ENCODE measurements at regions not wholly inside any gene's neighbourhood (a gene's known extent, or its start where the extent isn't known, plus 50 kb on each side); places are given as distances from the start of the nearest gene placed in this dataset.

GRCh38 chr6:15131234-15131633 lies 114.6 kb upstream of the JARID2 start:
- no peaks in the 10 kb centered on the region for H4K20me1 ChIP-seq (ENCODE audit: insufficient read depth)
- H3K27me3 ChIP-seq (ENCODE audit: insufficient read depth), result no peaks in the 10 kb centered on the region
- no peaks in the 10 kb centered on the region for H3K9me2 ChIP-seq
- H3K4me1 ChIP-seq (ENCODE audit: control insufficient read depth in 1 of 2, insufficient read depth in 2 of 2, low read depth in 1 of 2, low read length in 1 of 2), result no peaks in the 10 kb centered on the region
- H3K4me3 ChIP-seq (ENCODE audit: low read depth in 2 of 2, low read length in 1 of 2), result no peak overlapping the region
- no peaks in the 10 kb centered on the region for H3K36me3 ChIP-seq (replicated peaks in 1 of 2; ENCODE audit: control insufficient read depth in 1 of 2, insufficient read depth in 2 of 2, low read length in 1 of 2)
- WGBS (ENCODE audit: low lambda C conversion rate), result 56% methylated on average over 2 of the region's 2 CpGs
- no peak for TF ChIP-seq SIN3A (IDR thresholded peaks at IDR 0.05; ENCODE audit: borderline replicate concordance, low read depth, low read length)
- TF ChIP-seq ZBTB33 (IDR thresholded peaks at IDR 0.05; ENCODE audit: borderline replicate concordance, low read depth), result no peak
- no peak for TF ChIP-seq TEAD4 (IDR thresholded peaks at IDR 0.05; ENCODE audit: borderline replicate concordance, insufficient read depth)
- TF ChIP-seq JUND (IDR thresholded peaks at IDR 0.05), result no peak
- TF ChIP-seq MEF2A (IDR thresholded peaks at IDR 0.05; ENCODE audit: borderline replicate concordance, low read depth), result no peak
- no peak for TF ChIP-seq FOXM1 (IDR thresholded peaks at IDR 0.05; ENCODE audit: low read depth)
- no peak for TF ChIP-seq RAD21 (IDR thresholded peaks at IDR 0.05; ENCODE audit: low read length)
- no peak for TF ChIP-seq RCOR1 (IDR thresholded peaks at IDR 0.05; ENCODE audit: low read length)
- no peak for TF ChIP-seq TCF12 (IDR thresholded peaks at IDR 0.05)
- TF ChIP-seq FOXJ3 (CRISPR knock-in tag; IDR thresholded peaks at IDR 0.05), result no peak
- TF ChIP-seq EZH2phosphoT487 (IDR thresholded peaks at IDR 0.05; ENCODE audit: borderline replicate concordance, low read depth), result no peak
- TF ChIP-seq CTCF (IDR thresholded peaks at IDR 0.05), result no peak
- TF ChIP-seq FOSL2 (IDR thresholded peaks at IDR 0.05; ENCODE audit: borderline replicate concordance, low read depth), result no peak
- no peak for TF ChIP-seq NRF1 (IDR thresholded peaks at IDR 0.05; ENCODE audit: low read depth, low read length)
- TF ChIP-seq IRF3 (IDR thresholded peaks at IDR 0.05; ENCODE audit: low read depth, low read length), result no peak
- no peak for TF ChIP-seq USF1 (IDR thresholded peaks at IDR 0.05; ENCODE audit: borderline replicate concordance, low read depth)
- no peaks in the 10 kb centered on the region for H3F3A ChIP-seq (replicated peaks; ENCODE audit: insufficient read depth)
- H3K9me3 ChIP-seq, result no peaks in the 10 kb centered on the region
- H3K4me2 ChIP-seq, result no peak overlapping the region
- no peak overlapping the region for H3K9ac ChIP-seq
- H2AFZ ChIP-seq (ENCODE audit: low read depth), result no peak overlapping the region
- DNase-seq, result no peak
- POLR2A ChIA-PET, result interaction anchor here (0.6 kb wide), 1 partner anchor 649 kb away, joined by 3 read pairs; no protein-coding TSS in a partner anchor
- no peak overlapping the region for H3K27ac ChIP-seq (ENCODE audit: low read depth in 2 of 2, low read length in 1 of 2)
- CTCF ChIA-PET, result no interaction called here
- H3K79me2 ChIP-seq (ENCODE audit: insufficient read depth), result no peaks in the 10 kb centered on the region

Measured in SK-N-SH (cell line).